Vagina (tissue), 2 donors: ENCODE measurements at regions not wholly inside any gene's neighbourhood (a gene's known extent, or its start where the extent isn't known, plus 50 kb on each side); places are given as distances from the start of the nearest gene placed in this dataset.

Source experiments
- POLR2A ChIP-seq, 2 donors: fragments of 450-650 bp; IDR thresholded peaks; one replicate each; pipeline ENCODE4 v1.6.1; 2017; ENCODE audit warnings: antibody characterized with exemption in 2 of 2, mild to moderate bottlenecking in 2 of 2, moderate library complexity in 2 of 2
- POLR2AphosphoS5 ChIP-seq, 2 donors: sonication (generic); formaldehyde crosslinking; IDR thresholded peaks; one replicate each; pipeline ENCODE4 v1.9.0; 2017; ENCODE audit warnings: antibody characterized with exemption in 2 of 2, mild to moderate bottlenecking in 2 of 2, low read depth in 1 of 2; ENCODE audit not compliant: insufficient read depth in 1 of 2
- TF ChIP-seq, protein P1 (sequence below), 3 experiments: fragments of 450-650 bp in 2 of 3; fragments of 200-600 bp in 1 of 3; sonication (generic) in 1 of 3; IDR thresholded peaks; one replicate each; pipeline ENCODE4 v1.5.1; 2017 to 2019; ENCODE audit warnings: antibody characterized with exemption in 3 of 3, mild to moderate bottlenecking in 2 of 3, moderate library complexity in 2 of 3

DNA sequence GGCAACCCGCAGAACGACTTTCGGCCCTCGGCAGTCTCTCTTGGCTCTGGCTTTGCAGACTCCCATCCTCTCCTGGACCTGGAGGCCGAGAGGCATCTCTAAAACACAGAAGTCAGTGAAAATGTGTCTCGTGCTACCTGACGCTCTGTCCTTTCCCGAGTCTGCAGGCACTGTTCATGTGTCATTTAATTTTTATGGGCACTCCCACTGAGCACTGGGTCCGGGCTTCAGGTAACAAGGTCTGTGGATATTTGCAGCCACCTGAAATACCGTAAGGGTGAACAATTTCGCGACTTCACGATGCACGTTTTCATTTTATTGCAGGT is 96.8 kb downstream of the GLRX3 start:
- TF ChIP-seq, protein P1, sequence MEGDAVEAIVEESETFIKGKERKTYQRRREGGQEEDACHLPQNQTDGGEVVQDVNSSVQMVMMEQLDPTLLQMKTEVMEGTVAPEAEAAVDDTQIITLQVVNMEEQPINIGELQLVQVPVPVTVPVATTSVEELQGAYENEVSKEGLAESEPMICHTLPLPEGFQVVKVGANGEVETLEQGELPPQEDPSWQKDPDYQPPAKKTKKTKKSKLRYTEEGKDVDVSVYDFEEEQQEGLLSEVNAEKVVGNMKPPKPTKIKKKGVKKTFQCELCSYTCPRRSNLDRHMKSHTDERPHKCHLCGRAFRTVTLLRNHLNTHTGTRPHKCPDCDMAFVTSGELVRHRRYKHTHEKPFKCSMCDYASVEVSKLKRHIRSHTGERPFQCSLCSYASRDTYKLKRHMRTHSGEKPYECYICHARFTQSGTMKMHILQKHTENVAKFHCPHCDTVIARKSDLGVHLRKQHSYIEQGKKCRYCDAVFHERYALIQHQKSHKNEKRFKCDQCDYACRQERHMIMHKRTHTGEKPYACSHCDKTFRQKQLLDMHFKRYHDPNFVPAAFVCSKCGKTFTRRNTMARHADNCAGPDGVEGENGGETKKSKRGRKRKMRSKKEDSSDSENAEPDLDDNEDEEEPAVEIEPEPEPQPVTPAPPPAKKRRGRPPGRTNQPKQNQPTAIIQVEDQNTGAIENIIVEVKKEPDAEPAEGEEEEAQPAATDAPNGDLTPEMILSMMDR (IDR thresholded peaks at IDR 0.05): no peak
- TF ChIP-seq POLR2AphosphoS5 (IDR thresholded peaks at IDR 0.05; ENCODE audit: insufficient read depth in 1 of 2, low read depth in 1 of 2) (no peak), POLR2A (IDR thresholded peaks at IDR 0.05) (no peak)
